CD4-positive, alpha-beta T cell treated with Interleukin-6 for 4 hours (primary cell): ENCODE measurements at regions not wholly inside any gene's neighbourhood (a gene's known extent, or its start where the extent isn't known, plus 50 kb on each side); places are given as distances from the start of the nearest gene placed in this dataset.
"Not testable (repeated sequence)": the region's sequence is repeated elsewhere in the genome, so short reads cannot be mapped to it uniquely, and the experiment has no call there.

Experiments used
- DNase-seq: peaks from one replicate; pipeline ENCODE4 v3.0.0-alpha.2; 2020; ENCODE audit warnings: mixed read lengths

DNA sequence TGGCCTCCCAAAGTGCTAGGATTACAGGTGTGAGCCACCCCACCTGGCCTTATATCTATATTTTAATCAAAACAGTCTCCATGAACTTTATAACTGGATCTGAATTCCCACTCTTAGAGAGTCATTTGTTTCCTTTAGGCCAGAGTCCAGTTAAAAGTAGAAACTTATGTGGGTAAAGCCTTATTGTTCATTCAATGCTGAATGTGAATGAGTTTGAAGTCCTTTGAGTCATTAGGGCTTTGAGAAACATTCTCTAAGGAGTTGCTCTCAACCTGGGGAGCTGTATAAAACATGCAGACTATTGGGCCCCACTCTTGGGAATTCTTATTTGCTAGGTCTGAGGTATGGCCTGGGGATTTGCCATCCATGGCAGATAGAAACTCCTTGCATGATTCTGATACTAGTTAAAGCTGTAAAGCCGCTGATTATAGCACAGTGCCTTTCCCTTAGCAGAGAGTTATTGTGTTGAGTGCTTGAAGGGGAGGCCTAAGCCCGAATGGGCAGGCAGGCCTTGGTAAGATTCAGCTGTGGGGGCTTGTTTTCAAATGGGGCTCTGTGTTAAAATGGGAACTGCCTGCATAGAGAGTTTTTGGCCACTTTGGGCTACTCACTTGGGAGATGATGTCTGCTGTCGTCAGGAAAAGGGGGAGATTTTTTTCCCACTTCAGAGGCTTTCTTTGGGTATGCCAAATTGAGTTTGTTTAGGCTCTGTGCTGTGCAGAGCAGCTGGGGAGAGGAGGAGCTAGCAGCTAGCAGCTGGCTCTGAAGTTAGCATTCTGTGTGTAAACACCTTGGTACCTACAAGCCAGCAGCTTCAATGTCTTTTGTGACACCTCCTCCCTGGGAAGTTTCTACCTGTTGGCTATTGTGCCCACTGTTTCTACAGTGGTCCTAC, 117.5 kb downstream of the DACT1 start:
- no peak for DNase-seq

DNA sequence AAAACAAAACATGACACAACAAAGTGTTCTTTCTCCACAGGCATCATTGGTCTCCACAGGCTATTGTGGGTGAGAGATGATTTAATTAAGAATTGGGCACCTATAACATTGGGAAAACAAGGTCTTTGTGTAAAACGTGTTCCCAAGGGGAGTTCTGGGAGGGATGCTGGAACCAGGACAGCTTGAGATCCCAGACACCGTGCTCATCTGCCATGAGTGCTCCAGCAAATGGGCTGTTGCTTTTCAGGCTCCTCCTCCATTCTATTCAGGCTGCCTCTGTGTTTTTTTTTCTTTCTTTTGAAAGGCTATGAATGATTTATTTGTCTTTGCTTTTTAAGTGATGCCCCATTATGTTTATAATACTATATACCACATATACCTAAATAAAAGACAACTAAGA, 122.4 kb downstream of the DACT1 start:
- no peak for DNase-seq

- DNase-seq = no peak
Observed at GRCh38 chr14:58762629-58763028, 124.9 kb downstream of the DACT1 start.

GRCh38 chr14:58763210-58763609, 125.4 kb downstream of the DACT1 start:
- no peak for DNase-seq

- no peak for DNase-seq
Observed at GRCh38 chr14:58765418-58765831, 127.7 kb downstream of the DACT1 start.

- no peak for DNase-seq
Observed at GRCh38 chr14:58765843-58766242, 128.1 kb downstream of the DACT1 start.

- DNase-seq = no peak
Observed at GRCh38 chr14:58769011-58769643, 131.4 kb downstream of the DACT1 start.

DNA sequence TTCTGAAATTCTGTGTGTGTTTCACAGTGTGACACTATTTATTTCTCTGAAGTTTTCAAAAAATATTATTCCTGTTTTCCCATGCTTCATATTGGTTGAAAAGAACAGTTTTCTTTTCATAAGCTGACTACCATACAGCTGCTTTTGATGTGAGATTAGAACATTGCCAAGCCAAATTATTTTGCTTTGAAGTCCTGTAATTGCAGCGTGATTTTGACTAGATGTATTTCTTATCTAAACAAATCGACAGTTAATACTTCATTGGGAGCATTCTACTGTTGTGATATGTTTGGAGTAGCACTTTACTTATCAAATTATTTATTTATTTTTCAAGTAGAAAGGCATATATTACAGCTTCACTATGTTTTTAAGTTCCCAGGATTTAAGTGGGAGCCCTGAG, 132.0 kb downstream of the DACT1 start:
- DNase-seq = no peak

GRCh38 chr14:58770491-58770982, 132.8 kb downstream of the DACT1 start:
- no peak for DNase-seq

- DNase-seq = no peak
Observed at GRCh38 chr14:58771016-58771415, 133.3 kb downstream of the DACT1 start.

DNA sequence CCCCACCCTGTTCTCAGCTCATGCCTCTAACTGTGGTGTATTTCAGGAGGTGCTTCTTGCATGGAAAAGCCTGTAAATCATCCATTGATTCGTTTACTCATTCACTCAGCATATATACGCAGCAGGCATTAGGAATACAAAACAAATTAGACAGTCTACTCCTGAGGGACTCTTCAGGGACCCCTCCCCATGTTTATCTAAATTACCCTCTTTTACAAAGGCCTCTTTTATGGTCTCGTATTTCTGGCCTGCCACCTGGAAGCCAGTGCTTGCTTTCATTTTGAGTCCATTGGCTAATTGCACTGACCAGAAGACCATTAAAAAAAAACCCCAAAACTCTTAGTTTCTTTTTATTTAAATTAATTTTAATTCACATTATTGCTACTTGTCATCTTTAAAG, 134.4 kb downstream of the DACT1 start:
- DNase-seq = no peak

GRCh38 chr14:58772794-58773620, 135.2 kb downstream of the DACT1 start:
- DNase-seq = no peak

- no peak for DNase-seq
Observed at GRCh38 chr14:58774531-58774930, 136.8 kb downstream of the DACT1 start.

GRCh38 chr14:58775130-58775529, 137.4 kb downstream of the DACT1 start:
- DNase-seq = not testable (repeated sequence)

DNA sequence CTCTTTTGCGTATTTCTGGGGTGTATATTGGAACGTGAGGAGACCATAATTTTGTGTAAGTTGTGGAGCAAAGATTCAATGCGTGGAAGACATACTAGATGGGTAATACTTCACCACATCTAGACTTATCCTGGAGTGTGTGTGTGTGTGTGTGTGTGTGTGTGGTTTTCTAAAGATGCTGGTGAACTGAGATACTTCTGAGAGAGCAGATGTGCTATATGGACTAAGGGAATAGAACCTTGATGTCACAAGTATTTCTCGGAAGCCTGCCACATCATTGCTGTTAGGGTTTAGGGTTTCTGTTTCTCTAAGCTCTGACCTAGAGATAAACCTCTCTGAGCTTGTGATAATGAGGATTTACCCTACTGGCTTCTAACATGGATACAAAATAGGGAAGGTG, 138.8 kb downstream of the DACT1 start:
- DNase-seq = no peak

DNA sequence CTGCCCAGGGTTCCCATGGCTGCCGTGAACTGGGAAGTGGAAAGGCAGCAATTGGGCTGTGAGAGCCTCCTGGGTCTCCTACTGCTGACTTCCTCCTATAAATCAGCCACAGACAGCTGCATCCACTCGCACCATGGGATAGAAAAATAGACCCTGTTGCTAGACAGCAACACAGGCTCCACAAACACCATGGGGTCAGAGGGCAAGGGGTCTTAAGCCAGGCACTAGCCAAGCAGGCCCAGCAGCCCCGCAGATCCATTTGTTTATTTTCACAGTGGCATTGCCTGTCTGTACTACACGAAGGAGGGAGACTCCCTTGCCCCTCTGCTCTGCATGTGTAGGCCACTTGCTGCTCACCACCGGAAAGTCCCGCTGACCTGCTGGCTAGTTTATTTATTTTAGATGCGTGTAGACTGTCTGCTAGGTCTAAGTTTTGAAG, 139.8 kb downstream of the DACT1 start:
- no peak for DNase-seq

DNA sequence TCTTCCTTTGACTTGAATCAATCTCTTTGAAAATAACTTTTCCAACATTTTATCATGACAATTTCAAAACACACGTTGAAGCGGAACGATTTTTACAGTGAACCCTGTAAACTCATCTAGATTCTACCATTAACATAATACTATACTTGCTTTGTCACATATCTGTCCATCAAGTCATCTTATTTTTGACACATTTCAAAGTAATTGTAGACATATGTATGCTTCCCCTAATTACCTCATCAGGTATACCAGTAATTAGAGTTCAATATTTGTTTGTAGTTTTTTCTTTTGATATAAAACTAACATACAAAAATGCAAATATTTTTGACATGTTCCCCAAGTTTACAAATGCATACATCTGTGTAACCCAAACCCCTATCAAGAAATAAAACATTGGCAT, 140.4 kb downstream of the DACT1 start:
- DNase-seq = no peak

GRCh38 chr14:58779376-58779775, 141.6 kb downstream of the DACT1 start:
- no peak for DNase-seq

DNA sequence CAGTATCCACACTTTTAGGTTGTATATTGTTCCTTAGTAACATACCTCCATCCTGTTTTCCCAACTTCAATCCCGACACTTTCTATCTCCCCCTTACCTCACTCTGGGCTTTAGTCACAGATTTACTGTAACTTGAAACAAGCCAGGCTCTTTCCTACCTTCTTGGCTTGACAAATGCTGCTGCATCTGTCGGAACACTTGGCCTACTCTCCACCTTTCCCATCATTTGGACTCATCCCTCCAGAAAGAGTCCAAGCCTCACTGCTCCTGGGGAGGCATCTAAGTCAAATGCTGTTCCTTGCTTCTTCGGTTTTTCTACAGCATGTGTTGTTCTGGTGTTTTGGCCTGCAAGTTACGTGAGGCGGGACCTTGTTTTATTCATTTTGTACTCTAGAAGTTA, 142.4 kb downstream of the DACT1 start:
- no peak for DNase-seq

- no peak for DNase-seq
Observed at GRCh38 chr14:58780605-58781004, 142.8 kb downstream of the DACT1 start.

DNA sequence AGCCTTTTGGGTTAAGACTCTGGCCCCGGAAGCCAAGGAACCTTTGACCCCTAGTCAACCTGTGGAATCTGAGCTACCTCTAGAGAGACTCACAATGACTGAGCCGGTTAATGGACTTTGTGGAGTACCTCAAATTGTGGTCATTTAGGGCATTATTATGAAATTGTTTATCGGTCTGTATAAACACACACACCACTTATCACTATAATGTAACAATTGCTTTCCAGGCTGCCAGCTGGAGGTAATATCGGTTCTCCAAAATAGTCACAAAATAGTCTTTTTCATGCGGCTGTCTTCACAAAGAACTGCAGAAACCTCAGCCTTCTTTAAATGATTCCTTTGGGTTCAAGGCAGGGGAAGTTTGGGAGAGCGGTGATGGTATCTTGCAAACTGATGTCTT, 144.2 kb downstream of the DACT1 start:
- no peak for DNase-seq

DNA sequence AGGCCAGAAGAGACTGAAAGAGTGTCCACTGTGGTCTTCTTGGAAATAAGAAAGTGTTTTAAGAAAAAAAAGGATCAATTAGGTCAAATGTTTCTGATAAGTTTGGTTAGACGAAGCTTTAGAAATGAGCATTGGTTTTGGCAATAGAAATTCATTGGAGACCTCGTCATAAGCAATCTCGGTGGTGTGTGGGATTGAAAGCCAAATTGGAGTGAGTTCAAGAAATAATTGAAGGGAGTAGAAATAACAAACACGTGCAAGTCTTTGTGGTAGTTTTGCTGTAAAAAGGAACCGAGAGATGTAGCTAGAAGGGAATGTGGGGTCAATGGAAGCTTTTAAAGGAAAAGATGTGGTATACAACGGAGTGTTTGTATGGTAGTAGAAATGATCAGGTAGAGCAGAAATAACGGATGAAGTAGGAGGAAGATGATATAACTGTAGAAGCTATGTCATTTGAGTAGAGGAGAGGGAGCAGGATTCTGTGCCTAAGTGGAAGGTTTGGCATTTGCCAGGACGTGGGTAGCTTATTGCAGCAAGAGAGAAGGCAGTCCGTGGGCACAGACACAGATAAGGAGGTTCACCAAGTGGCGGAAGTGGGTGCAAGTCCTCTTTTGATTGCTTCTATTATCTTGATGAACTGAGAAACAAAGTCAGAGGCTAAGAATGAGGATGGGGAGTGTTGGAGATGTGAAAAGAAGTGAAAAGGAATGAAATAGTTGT, 146.2 kb downstream of the DACT1 start:
- no peak for DNase-seq

DNA sequence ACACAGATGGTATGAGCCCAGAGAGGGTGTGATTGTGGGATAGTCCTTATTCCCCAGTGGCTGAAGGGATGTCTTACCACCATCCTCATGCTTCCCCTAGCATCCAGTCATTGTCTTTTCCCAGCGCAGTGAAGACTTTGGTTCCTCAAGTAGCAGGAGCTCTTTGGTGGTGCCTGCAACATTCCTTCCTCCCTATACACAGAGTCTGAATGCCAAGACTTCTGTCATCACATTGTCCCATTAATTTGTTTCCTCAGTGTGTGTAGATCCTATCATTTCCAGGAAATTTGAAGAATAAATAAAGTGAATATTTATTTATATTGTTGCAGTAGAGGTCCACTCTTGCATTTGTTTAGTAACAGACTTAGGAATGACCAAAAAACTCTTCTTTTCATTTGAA, 147.2 kb downstream of the DACT1 start:
- DNase-seq = no peak
